ENCODE measurements at regions not wholly inside any gene's neighbourhood (a gene's known extent, or its start where the extent isn't known, plus 50 kb on each side); places are given as distances from the start of the nearest gene placed in this dataset.

- no peak for TF ChIP-seq CTCF (IDR thresholded peaks at IDR 0.05)
- Mint-ChIP-seq H3K4me1 (no peaks in the 10 kb centered on the region), H3K27ac (no peak overlapping the region), H3K27me3 (ENCODE audit: low read depth in 3 of 3) (no peaks in the 10 kb centered on the region), H3K36me3 (no peaks in the 10 kb centered on the region), H3K4me3 (no peak overlapping the region), H3K9me3 (peaks cover 0 to 11% (median 4%) of the 10 kb centered on the region in 7 donors)
- intact Hi-C loops (cut with micrococcal nuclease) = no loop called here
- Histone ChIP-seq H3K27ac (ENCODE audit: low read depth in 1 of 2, low read length in 2 of 2) (no peak overlapping the region), H4K20me1 (ENCODE audit: insufficient read depth, low read length) (no peaks in the 10 kb centered on the region), H3K4me3 (replicated peaks in 1 of 3; ENCODE audit: low read depth in 2 of 3, low read length in 3 of 3) (no peak overlapping the region), H3K4me1 (ENCODE audit: control insufficient read depth in 1 of 2, insufficient read depth in 2 of 2, low read length in 2 of 2) (no peaks in the 10 kb centered on the region), H3K9me3 (replicated peaks in 1 of 2; ENCODE audit: control insufficient read depth in 1 of 2, insufficient read depth in 1 of 2, low read length in 2 of 2) (peaks cover 0 to 4% of the 10 kb centered on the region in 2 donors), H3K36me3 (replicated peaks in 1 of 2; ENCODE audit: control insufficient read depth in 1 of 2, insufficient read depth in 2 of 2, low read length in 2 of 2) (no peaks in the 10 kb centered on the region), H3K9ac (ENCODE audit: insufficient read depth, low read length, poor library complexity, severe bottlenecking) (no peak overlapping the region), H3K79me2 (ENCODE audit: insufficient read depth, low read length) (no peaks in the 10 kb centered on the region), H2AFZ (ENCODE audit: insufficient read depth, low read depth, low read length, poor library complexity, severe bottlenecking) (no peak overlapping the region), H3K27me3 (ENCODE audit: control insufficient read depth in 2 of 2, insufficient read depth in 2 of 2, low read length in 2 of 2) (no peaks in the 10 kb centered on the region), H3K4me2 (replicated peaks; ENCODE audit: extremely low read depth, low read length, poor library complexity, severe bottlenecking) (no peak overlapping the region)
- WGBS (ENCODE audit: insufficient coverage) = 83% methylated on average over 6 of the region's 6 CpGs
- no peak for DNase-seq
These were observed 464.9 kb upstream of the BRINP1 start for GRCh38 chr9:119834064-119834620.

- no peak for TF ChIP-seq CTCF (IDR thresholded peaks at IDR 0.05)
- Mint-ChIP-seq H3K27me3 (ENCODE audit: low read depth in 3 of 3) (peaks cover 0 to 1% (median 0%) of the 10 kb centered on the region in 3 donors), H3K9me3 (peaks cover 0 to 4% (median 4%) of the 10 kb centered on the region in 7 donors), H3K4me1 (no peaks in the 10 kb centered on the region), H3K4me3 (no peak overlapping the region), H3K36me3 (no peaks in the 10 kb centered on the region), H3K27ac (no peak overlapping the region)
- Histone ChIP-seq H3K27me3 (ENCODE audit: control insufficient read depth in 2 of 2, insufficient read depth in 2 of 2, low read length in 2 of 2) (no peaks in the 10 kb centered on the region), H3K36me3 (replicated peaks in 1 of 2; ENCODE audit: control insufficient read depth in 1 of 2, insufficient read depth in 2 of 2, low read length in 2 of 2) (no peaks in the 10 kb centered on the region), H4K20me1 (ENCODE audit: insufficient read depth, low read length) (no peaks in the 10 kb centered on the region), H2AFZ (ENCODE audit: insufficient read depth, low read depth, low read length, poor library complexity, severe bottlenecking) (no peak overlapping the region), H3K79me2 (ENCODE audit: insufficient read depth, low read length) (no peaks in the 10 kb centered on the region), H3K9ac (ENCODE audit: insufficient read depth, low read length, poor library complexity, severe bottlenecking) (no peak overlapping the region), H3K4me2 (replicated peaks; ENCODE audit: extremely low read depth, low read length, poor library complexity, severe bottlenecking) (no peak overlapping the region), H3K9me3 (replicated peaks in 1 of 2; ENCODE audit: control insufficient read depth in 1 of 2, insufficient read depth in 1 of 2, low read length in 2 of 2) (peaks cover 0 to 4% of the 10 kb centered on the region in 2 donors), H3K4me3 (replicated peaks in 1 of 3; ENCODE audit: low read depth in 2 of 3, low read length in 3 of 3) (no peak overlapping the region), H3K4me1 (ENCODE audit: control insufficient read depth in 1 of 2, insufficient read depth in 2 of 2, low read length in 2 of 2) (no peaks in the 10 kb centered on the region), H3K27ac (ENCODE audit: low read depth in 1 of 2, low read length in 2 of 2) (no peak overlapping the region)
- WGBS (ENCODE audit: insufficient coverage) = 100% methylated on average over 1 of the region's 2 CpGs
- no peak for DNase-seq
- intact Hi-C loops (cut with micrococcal nuclease) = no loop called here
These were observed 462.1 kb upstream of the BRINP1 start for GRCh38 chr9:119831309-119831708.

Data from CD14-positive monocyte (primary cell).